ENCODE measurements at regions not wholly inside any gene's neighbourhood (a gene's known extent, or its start where the extent isn't known, plus 50 kb on each side); places are given as distances from the start of the nearest gene placed in this dataset.

GRCh38 chr18:79588636-79589481 is 90.7 kb upstream of the CTDP1 start:
- DNase-seq (ENCODE audit: low spot score): peak; percentile 12
- POLR2A ChIA-PET (ENCODE audit: low non-redundant PET): no interaction called here
- TF ChIP-seq CTCF (conservative IDR thresholded peaks at IDR 0.05; ENCODE audit: low read depth, low read length): no peak
- no peak for TF ChIP-seq EZH2 (IDR thresholded peaks at IDR 0.05; ENCODE audit: borderline replicate concordance, low read depth, low read length, poor library complexity, severe bottlenecking)
- intact Hi-C loops (cut with micrococcal nuclease; ENCODE audit: unreplicated experiment): no loop called here
- H3K36me3 ChIP-seq (ENCODE audit: insufficient read depth, low read length, poor library complexity, severe bottlenecking): no peaks in the 10 kb centered on the region
- BruUV-seq (replicated peaks): no TSS peak
- H3K27ac ChIP-seq (ENCODE audit: low read depth, low read length, poor library complexity, severe bottlenecking): no peak overlapping the region
- no peaks in the 10 kb centered on the region for H3K4me1 ChIP-seq (ENCODE audit: insufficient read depth, low read length, poor library complexity, severe bottlenecking)
- H3K4me3 ChIP-seq (ENCODE audit: low read depth, low read length, poor library complexity, severe bottlenecking): no peak overlapping the region
- peaks cover 4% of the 10 kb centered on the region for H3K9me3 ChIP-seq (ENCODE audit: low read depth, low read length, poor library complexity, severe bottlenecking)
- H3K27me3 ChIP-seq (replicated peaks; ENCODE audit: insufficient read depth, low read depth, low read length, poor library complexity): peaks cover 9% of the 10 kb centered on the region
- CTCF ChIA-PET: no interaction called here

GRCh38 chr18:79589601-79590091 is 90.0 kb upstream of the CTDP1 start:
- no peak overlapping the region for H3K4me3 ChIP-seq (ENCODE audit: low read depth, low read length, poor library complexity, severe bottlenecking)
- intact Hi-C loops (cut with micrococcal nuclease; ENCODE audit: unreplicated experiment): no loop called here
- ChIA-PET POLR2A (ENCODE audit: low non-redundant PET) (no interaction called here), CTCF (no interaction called here)
- no peak for DNase-seq (ENCODE audit: low spot score)
- H3K27me3 ChIP-seq (replicated peaks; ENCODE audit: insufficient read depth, low read depth, low read length, poor library complexity): peaks cover 17% of the 10 kb centered on the region
- H3K36me3 ChIP-seq (ENCODE audit: insufficient read depth, low read length, poor library complexity, severe bottlenecking): no peaks in the 10 kb centered on the region
- H3K9me3 ChIP-seq (ENCODE audit: low read depth, low read length, poor library complexity, severe bottlenecking): peaks cover 4% of the 10 kb centered on the region
- H3K27ac ChIP-seq (ENCODE audit: low read depth, low read length, poor library complexity, severe bottlenecking): no peak overlapping the region
- H3K4me1 ChIP-seq (ENCODE audit: insufficient read depth, low read length, poor library complexity, severe bottlenecking): no peaks in the 10 kb centered on the region
- TF ChIP-seq CTCF (conservative IDR thresholded peaks at IDR 0.05; ENCODE audit: low read depth, low read length) (no peak), EZH2 (IDR thresholded peaks at IDR 0.05; ENCODE audit: borderline replicate concordance, low read depth, low read length, poor library complexity, severe bottlenecking) (no peak)
- BruUV-seq (replicated peaks): no TSS peak

DNA sequence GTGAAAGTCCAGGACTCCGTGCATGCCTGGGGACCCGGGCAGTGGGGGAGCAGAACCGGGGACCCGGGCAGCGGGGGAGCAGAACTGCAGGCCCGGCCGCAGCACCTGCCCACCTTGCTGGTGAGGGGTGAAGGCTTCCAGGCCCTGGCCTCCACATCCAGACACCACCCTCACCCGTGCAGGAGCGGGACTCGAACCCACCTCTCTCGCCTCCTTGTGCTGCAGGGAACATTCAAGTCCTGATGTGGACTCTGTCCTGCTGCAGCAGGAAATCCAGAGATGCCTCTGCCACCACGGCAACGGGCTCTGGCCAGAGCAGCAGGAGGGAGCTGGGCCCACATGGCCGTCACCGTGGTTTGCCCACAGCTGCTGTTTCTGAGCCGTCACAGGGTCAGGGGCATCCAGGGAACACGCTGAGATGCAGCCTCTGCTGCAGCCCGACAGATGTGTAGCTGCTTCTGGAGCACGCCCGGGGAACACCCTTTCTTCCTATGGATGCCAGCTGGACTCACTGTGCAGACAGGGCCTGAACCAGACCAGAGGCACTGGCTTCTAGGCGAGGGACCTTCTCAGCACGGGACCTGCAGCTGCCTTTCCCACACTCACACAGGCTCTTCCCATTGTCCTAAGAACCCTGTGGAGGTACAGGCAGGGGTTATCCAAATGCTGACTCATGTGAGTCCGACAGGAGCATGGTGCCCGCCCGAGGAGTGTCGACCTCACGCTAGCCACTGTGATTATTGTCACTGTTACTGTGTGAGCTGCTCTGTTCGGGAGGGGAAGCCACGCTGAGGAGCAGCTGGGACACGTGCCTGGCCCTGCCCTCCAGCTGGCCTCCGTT is 89.2 kb upstream of the CTDP1 start:
- H3K4me1 ChIP-seq (ENCODE audit: insufficient read depth, low read length, poor library complexity, severe bottlenecking): no peaks in the 10 kb centered on the region
- peaks cover 4% of the 10 kb centered on the region for H3K9me3 ChIP-seq (ENCODE audit: low read depth, low read length, poor library complexity, severe bottlenecking)
- peaks cover 25% of the 10 kb centered on the region for H3K27me3 ChIP-seq (replicated peaks; ENCODE audit: insufficient read depth, low read depth, low read length, poor library complexity)
- no TSS peak for BruUV-seq (replicated peaks)
- TF ChIP-seq CTCF (conservative IDR thresholded peaks at IDR 0.05; ENCODE audit: low read depth, low read length) (no peak), EZH2 (IDR thresholded peaks at IDR 0.05; ENCODE audit: borderline replicate concordance, low read depth, low read length, poor library complexity, severe bottlenecking) (no peak)
- no peak overlapping the region for H3K27ac ChIP-seq (ENCODE audit: low read depth, low read length, poor library complexity, severe bottlenecking)
- no peaks in the 10 kb centered on the region for H3K36me3 ChIP-seq (ENCODE audit: insufficient read depth, low read length, poor library complexity, severe bottlenecking)
- no peak for DNase-seq (ENCODE audit: low spot score)
- no peak overlapping the region for H3K4me3 ChIP-seq (ENCODE audit: low read depth, low read length, poor library complexity, severe bottlenecking)
- CTCF ChIA-PET: no interaction called here
- intact Hi-C loops (cut with micrococcal nuclease; ENCODE audit: unreplicated experiment): no loop called here
- POLR2A ChIA-PET (ENCODE audit: low non-redundant PET): no interaction called here
